ENCODE measurements at regions not wholly inside any gene's neighbourhood (a gene's known extent, or its start where the extent isn't known, plus 50 kb on each side); places are given as distances from the start of the nearest gene placed in this dataset.

DNA sequence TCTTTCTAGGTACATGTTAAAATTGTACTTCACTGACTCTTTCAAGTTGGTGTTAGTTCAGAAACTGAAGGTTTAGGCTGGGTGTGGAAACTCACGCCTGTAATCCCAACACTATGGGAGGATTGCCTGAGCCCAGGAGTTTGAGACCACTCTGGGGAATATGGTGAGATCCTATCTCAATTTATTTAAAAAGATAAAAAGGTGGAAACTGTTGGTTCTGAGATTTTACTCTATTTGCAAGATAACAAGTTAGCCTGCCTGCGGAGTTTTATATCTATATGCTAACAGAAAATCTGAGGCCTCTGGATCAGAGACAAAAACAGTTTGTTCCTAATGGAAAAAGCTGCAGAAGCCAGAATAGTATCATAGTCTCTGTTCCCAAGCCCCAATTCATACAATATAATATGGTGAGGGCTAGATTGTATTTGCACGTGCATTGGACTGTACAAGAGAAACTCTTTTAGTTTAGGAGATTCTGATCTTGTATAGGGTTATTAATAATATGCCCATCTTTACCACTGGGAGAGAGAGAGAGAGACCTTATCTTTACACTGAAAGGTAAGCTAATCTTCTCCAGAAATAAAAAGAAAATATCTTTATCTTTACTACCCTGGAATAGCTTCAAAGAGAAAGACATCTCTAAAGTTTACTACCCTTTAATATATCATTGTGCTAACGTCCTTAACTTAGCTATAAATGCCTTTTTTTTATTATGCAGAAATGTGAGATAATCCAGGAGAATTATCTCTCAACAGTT lies 1267.6 kb downstream of the OTOL1 start:
- no peak overlapping the region for H3K27ac ChIP-seq
- no peak for DNase-seq (ENCODE audit: low spot score)

DNA sequence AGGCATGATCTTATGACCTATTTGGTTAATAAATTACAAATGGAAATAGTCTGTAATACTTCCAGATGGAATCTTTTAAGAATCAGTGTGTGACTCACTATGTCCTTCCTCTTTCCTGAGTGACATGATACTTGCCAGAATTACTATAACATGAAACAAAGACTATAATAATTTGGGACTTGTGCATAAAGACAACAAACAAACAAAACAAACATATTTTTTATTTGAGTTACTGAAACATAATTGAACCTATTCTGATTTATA lies 1268.1 kb downstream of the OTOL1 start:
- ChIA-PET CTCF (no interaction called here), POLR2A (ENCODE audit: low non-redundant PET) (no interaction called here)
- TF ChIP-seq, protein P1, sequence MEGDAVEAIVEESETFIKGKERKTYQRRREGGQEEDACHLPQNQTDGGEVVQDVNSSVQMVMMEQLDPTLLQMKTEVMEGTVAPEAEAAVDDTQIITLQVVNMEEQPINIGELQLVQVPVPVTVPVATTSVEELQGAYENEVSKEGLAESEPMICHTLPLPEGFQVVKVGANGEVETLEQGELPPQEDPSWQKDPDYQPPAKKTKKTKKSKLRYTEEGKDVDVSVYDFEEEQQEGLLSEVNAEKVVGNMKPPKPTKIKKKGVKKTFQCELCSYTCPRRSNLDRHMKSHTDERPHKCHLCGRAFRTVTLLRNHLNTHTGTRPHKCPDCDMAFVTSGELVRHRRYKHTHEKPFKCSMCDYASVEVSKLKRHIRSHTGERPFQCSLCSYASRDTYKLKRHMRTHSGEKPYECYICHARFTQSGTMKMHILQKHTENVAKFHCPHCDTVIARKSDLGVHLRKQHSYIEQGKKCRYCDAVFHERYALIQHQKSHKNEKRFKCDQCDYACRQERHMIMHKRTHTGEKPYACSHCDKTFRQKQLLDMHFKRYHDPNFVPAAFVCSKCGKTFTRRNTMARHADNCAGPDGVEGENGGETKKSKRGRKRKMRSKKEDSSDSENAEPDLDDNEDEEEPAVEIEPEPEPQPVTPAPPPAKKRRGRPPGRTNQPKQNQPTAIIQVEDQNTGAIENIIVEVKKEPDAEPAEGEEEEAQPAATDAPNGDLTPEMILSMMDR (conservative IDR thresholded peaks at IDR 0.05; ENCODE audit: low read depth) = no peak
- DNase-seq (ENCODE audit: low spot score) = no peak
- no peak overlapping the region for H3K27ac ChIP-seq

More for the DNA sequence above, 1267.6 kb downstream of the OTOL1 start:
- POLR2A ChIA-PET (ENCODE audit: low non-redundant PET) = no interaction called here
- CTCF ChIA-PET = interaction anchor here (0.7 kb wide), 1 partner anchor 35 kb away, joined by 3 read pairs; no protein-coding TSS in a partner anchor
- TF ChIP-seq, protein P1 (conservative IDR thresholded peaks at IDR 0.05; ENCODE audit: low read depth) = no peak

DNA sequence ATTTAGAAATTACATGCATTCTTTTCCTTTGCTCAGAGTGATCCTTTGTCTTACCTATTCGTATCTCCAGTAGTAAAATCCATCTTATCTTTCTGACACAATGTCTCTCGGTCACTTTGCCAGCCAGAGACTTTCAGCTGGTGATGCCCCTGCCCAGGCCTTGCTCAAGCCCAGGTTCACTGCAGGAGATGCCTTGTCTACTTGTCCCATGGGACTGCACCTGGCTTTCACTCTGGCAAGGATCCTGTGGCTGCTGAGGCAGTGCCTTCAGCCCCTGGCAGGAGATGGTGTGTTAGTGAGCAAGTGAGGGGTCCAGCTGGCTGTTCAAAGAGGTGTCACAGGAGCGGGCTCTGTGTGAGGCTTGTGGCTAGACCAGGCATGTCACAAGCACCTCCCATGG lies 1268.9 kb downstream of the OTOL1 start:
- ChIA-PET CTCF (no interaction called here), POLR2A (ENCODE audit: low non-redundant PET) (no interaction called here)
- TF ChIP-seq, protein P1 (conservative IDR thresholded peaks at IDR 0.05; ENCODE audit: low read depth) = no peak
- no peak overlapping the region for H3K27ac ChIP-seq
- DNase-seq (ENCODE audit: low spot score) = no peak

DNA sequence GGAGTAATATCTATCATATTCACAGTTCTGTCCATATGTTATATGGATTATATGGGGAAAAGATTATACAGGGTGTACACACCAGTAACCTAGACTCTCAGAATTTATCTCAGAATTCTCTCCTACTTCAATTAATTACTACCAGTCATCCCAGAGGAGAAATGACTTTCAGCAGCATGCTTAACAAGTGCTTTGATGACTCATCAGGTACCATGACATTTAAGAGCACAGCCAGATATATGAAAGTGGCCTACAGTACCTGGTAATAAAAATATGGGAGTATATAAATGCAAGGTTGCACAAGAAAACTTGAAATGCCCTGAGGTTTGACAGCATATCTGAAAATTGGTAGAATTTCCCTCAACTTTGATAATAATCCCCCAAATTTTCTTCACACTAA lies 1273.0 kb downstream of the OTOL1 start:
- DNase-seq (ENCODE audit: low spot score) = no peak
- ChIA-PET POLR2A (ENCODE audit: low non-redundant PET) (no interaction called here), CTCF (interaction anchor here (0.9 kb wide), 1 partner anchor 10 kb away, joined by 3 read pairs; no protein-coding TSS in a partner anchor)
- TF ChIP-seq, protein P1 (conservative IDR thresholded peaks at IDR 0.05; ENCODE audit: low read depth) = no peak
- H3K27ac ChIP-seq = no peak overlapping the region

DNA sequence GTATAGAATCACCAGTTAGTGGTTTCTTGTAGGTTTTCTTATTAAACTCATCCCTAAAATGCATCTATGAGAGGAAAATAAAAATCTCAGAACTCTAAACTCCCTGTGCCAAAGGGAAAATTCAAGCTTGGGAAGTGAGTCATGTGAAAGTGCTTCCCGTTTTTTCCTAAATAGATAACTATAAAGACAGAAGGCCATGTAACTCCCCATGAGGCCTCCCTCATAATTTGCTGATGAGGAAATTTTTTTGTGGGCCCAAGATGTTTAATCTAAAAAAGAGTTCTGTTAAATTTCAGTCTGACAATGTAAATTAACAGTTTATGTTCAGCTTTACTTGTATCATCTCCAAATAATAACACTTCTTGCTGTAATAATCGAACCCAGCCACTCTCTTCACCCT lies 1273.9 kb downstream of the OTOL1 start:
- TF ChIP-seq, protein P1 (conservative IDR thresholded peaks at IDR 0.05; ENCODE audit: low read depth) = no peak
- H3K27ac ChIP-seq = no peak overlapping the region
- ChIA-PET POLR2A (ENCODE audit: low non-redundant PET) (no interaction called here), CTCF (interaction anchor here (0.9 kb wide), 1 partner anchor 11 kb away, joined by 3 read pairs; no protein-coding TSS in a partner anchor)
- DNase-seq (ENCODE audit: low spot score) = no peak

DNA sequence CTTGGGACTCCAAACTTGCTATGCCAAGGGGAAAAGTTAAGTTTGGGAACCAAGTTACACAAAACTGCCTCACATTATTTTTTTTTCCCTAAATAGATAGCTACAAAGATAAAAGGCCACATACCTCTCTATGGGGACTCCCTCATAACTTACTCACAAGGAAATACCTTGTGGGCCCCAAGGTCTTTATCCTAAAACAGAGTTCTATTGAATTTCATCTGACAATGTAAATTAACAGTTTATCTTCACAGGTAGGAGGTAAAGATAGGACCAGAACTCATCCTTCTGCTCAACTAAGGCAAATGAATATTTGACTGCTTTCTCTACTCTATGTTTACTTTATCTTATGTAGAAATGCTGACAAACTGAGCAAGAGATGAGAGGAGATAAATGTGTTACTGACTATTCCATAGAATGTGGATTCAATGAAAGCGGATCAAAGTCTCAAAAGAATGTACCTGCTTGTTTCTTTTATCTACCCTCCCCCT lies 1278.0 kb downstream of the OTOL1 start:
- DNase-seq (ENCODE audit: low spot score) = no peak
- ChIA-PET CTCF (interaction anchor here (0.6 kb wide), 1 partner anchor 18 kb away, joined by 4 read pairs; no protein-coding TSS in a partner anchor), POLR2A (ENCODE audit: low non-redundant PET) (no interaction called here)
- TF ChIP-seq, protein P1 (conservative IDR thresholded peaks at IDR 0.05; ENCODE audit: low read depth) = no peak
- no peak overlapping the region for H3K27ac ChIP-seq

Measured in RWPE1 (cell line).